GM19324 (cell line): ENCODE measurements at regions not wholly inside any gene's neighbourhood (a gene's known extent, or its start where the extent isn't known, plus 50 kb on each side); places are given as distances from the start of the nearest gene placed in this dataset.

Experiments used
- ATAC-seq: cut with Tn5 transposase; IDR thresholded peaks from one replicate; pipeline ENCODE4 v1.9.1; 2021; ENCODE audit warnings: mild to moderate bottlenecking, moderate library complexity; ENCODE audit not compliant: unreplicated experiment, low FRiP score

DNA sequence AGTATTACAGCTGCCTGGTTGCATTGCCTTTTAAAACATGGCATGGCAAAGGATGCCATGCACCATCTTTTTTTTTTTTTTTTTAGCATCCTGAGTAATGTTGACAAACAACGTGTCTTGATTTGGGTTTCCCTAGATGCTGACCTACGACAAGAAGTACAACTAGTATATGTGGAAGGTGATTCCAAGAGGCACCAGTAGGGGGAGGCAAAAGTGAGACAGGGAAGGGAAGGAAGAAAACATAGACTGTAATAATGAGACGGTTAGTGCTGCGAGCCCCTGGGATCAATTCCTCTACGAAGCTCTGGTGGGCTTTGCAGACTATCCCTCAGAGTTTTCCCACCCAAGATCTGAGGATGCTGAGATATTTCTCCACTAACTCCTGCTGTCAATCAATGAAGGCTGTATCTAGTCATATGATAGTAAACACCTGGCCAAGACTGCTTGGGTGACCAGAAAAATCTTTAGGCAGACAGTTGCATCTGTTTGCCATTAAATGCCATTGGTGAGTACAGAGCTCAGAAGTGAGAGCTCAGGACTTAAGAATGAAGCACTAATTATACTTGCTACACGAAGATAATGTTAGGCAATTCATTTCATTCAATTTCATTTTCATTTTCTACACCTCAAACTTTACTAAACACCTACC, 458.6 kb upstream of the GOT2 start:
- ATAC-seq, result no peak

DNA sequence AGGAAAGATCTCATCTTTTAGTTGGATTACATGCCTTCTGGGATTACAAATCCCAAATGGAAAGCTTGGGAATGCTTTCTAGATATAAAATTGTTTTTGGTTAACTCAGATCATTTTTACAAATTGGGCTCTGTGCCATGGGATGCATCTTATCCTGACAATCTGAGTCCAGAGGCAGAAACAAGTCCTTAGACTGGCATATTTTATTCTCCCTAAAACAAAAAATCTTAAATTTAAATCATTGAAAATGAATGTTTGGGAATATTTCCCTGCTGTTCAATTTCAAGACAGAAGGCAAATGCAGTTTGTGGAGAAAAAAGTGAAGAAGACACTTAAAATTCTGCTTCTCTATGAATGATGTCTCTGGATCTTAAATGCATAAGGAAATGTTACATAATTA, 456.6 kb upstream of the GOT2 start:
- ATAC-seq, result no peak

DNA sequence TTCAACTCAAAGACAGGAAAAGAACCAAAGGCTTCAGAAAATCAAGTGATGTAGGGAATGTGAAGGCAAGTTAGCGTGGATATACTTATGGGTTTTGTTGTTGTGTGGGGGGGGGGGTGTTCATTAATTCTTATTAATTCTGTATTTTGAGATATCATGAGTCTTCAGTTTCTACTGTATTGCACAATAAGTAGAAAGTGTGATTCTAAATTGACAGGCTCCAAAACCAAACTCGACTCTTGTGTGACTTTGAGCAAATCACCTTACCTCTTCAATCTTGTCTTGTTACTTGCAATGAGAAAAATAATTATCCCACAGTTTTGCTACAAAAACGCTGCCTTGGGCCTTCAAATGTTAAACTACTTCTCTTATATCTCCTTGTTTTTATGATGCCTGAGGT, 453.9 kb upstream of the GOT2 start:
- ATAC-seq, result no peak

DNA sequence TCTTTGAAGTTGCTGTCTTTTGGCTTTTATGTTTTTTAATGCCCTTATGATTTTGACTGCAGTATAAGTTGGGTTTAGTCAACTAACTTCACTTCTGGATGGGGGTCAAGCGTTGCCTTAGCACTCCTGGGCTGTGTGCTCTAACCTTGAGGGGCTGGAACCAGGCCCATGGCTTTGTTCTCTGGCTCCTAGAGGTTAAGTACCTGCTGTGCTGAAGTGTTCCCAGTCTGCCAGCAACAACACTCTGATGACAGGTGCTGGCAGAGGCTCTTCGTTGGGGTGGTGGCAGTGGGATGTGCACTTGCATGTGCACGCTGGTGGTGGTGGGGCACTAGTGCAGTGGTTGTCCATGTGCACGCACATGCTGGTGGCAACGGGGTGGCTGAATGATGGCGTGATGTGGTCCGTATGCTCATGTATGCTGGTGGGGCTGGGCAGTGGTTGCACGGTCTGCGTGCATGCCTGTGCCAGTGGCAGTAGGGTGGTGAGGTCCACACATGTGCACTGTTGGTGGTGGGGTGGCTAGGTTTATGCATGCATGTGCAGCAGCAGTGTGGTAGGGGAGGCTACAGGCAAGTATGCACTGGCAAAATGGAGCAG, 447.8 kb upstream of the GOT2 start:
- no peak for ATAC-seq

DNA sequence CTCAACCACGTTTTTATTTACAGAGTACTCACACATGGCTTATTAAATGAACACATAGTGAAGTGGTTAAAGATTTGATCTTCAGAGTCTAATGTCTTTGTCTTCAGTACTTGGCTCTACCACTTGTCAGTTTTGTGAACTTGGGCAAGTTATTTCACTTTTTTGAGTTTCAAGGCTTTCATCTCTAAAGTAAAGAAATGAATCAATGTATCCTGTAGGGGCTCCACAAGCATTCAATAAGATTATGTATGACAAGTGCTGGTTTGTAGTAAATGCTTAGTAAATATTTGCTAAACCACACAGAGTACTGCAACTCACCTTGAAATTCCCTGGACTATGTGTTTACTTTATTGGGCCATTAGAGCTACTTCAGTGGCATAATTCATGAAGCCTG, 446.0 kb upstream of the GOT2 start:
- ATAC-seq, result no peak

DNA sequence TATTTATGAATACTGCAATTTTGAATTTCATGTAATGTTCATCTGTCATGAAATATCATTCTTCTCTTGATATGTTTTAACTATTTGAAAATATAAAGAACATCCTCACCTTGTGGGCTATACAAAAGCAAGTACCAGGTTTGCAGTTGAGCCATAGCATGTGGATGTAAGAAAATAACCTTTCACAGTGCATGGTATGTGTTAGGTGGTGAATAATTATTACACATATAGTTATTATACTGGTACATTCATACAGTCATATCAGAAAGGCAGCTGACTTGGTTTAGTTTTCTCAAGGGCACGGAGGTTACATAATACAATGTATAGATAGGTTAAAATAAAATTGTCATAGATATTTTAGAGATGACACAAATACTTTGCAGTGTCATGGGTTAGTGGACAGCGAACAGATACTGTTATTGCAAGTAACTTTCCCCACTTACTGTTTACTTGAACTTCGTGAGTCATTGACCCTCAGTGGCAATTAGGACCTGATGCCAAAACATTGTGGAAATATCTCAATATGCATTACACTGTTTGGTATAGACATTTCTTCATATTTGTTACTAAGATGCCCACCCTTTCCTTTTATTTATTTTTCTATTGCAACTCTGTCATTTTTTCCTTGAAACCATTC, 445.4 kb upstream of the GOT2 start:
- no peak for ATAC-seq

GRCh38 chr16:59173408-59173831, 439.3 kb upstream of the GOT2 start:
- no peak for ATAC-seq

DNA sequence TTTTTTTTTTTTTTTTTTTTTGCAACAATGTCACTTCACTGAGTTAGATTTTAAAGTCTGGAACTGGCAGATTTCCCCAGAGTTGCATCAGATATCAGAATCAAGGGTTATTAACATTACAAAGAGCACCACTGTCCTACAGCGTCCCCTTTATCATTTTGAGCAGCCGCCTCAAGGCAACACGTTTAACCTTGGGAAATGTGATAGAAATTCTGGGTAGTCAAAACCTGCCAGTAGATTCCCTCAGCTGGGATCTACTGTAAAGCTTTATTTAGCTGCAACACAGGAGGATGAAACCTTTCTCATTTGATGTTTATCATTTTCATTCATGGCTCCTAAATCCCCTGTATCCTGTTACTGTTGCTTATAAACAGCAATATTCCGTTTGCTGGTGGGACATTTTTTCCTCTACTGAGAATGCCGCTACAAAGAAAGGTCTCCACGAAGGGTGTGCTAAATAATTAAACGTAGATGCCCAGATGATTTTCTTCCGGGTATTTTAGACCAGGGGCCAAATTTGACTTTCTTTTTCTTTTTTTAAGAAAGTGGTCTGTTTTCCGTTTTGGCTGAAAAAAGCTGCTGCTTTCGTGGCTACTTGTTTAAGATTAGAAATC, 436.1 kb upstream of the GOT2 start:
- no peak for ATAC-seq

- ATAC-seq, result no peak
Observed at GRCh38 chr16:59169168-59169567, 435.1 kb upstream of the GOT2 start.

GRCh38 chr16:59168461-59169114, 434.5 kb upstream of the GOT2 start:
- ATAC-seq, result no peak

DNA sequence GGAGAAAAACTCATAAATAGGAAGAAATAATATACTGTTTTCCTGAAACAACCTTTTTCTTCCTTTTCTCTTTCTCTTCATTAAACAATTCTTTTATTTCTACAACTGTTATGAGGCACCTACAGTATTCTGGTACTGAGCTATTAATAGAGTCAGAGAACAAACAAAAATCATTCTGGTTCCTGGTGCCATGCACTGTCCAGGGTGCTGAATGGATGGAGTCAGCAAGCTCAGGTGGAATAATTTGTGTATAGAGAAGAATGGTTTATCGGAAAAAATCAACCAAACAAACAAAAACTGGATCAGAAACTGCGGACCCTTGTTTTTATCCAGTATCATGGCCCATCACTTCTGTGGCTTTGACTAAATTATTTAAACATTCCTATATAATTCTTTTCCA, 430.3 kb upstream of the GOT2 start:
- ATAC-seq, result no peak

DNA sequence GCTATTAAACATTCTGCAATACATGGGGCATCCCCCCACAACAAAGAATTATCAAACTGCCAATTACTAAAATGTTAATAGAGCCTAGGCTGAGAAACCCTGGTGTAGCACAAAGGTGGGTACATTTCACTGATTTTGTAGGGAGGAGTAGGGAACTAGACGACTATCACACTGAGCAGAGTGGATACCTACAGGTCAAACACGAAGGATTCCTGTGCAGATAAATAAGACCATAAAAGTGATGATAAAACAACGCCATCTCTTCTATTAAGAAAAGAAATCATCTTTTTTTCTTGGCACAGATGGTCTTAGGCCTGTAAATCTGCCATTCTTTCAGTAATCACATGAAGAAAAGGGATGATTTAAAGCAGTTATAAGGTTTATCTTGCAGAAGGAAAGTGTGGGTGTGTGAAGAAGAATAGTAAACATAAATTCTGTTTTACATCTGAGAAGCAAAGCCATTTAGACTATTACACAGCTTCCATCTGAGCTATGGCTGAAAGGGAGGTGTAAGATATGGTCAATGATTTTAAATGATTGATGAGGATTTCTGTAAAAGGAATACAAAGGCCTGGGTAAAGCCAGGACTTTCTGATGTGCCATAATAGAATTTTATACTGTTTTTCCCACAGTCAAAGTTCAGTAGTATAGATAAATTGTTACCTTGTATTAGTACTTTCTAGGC, 429.4 kb upstream of the GOT2 start:
- ATAC-seq, result no peak

DNA sequence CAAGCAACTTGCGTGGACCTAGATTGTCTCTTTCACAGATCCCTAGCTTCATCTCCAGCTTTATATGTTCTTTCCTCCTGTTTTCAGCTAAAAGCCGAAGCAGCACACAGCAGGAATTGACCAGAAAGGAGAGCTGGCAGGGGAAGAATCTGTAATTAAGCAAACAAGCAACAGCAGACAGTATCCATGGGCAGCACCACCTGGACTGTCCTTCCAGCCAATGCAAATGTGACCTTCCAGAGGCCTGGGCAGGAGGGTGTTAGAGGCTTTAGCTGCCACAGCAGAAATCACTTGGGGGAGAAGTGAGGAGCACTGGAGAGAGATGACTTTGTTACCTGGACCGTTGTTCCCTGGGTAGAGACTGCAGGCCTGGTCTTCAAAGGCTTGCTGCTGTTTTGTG, 427.6 kb upstream of the GOT2 start:
- ATAC-seq, result no peak

DNA sequence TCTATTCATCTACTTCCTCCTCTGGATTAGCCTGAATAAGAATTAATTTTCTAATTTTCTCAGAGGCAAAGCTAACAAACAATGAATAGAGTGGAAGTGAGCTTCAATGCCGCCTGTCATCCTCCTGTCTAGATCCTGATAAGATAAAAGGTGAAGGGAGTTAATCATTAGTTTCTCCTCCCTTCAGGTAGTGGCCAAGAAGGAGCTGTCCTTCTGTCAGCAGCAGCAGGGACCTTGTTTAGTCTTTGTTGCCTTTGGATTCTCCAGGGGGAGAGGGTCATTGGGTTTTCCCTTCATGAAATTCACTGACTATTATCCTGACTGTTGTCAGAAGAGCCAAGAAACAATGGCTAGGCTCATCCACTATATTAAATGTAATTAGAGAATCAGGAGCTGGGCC, 420.2 kb upstream of the GOT2 start:
- ATAC-seq, result no peak

GRCh38 chr16:59148769-59149155, 414.6 kb upstream of the GOT2 start:
- no peak for ATAC-seq

DNA sequence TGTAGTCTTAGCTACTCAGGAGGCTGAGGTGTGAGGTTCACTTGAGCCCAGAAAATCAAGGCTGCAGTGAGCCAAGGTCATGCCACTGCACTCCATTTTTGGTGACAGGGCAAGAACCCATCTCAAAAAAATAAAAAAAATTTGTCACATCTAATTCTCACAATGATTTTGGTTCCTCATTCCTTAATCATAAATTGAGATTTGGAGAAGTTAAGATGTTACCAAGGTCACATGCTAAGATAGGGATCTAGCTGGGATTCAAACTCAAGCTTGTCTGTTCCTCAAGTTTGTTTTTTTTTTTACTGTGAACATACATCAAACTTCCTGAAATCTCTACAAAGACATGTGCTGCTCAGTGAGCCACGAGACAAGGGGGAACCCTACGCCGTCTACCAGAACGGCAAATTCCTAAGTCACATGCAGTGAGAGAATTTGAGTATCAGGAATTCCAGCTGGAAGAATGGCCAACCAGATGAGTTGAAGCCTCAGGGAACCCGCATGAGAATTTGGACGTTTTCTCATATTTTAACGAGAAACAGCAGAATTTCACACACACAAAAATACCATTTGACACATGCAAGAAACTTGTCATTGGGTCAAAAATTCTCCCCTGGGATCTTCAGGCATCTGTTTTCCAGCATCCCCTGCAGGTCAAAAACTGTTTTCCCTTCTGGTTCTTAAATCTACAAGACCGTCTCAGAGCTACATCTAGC, 414.1 kb upstream of the GOT2 start:
- ATAC-seq, result no peak

GRCh38 chr16:59146140-59146539, 412.0 kb upstream of the GOT2 start:
- ATAC-seq, result no peak

DNA sequence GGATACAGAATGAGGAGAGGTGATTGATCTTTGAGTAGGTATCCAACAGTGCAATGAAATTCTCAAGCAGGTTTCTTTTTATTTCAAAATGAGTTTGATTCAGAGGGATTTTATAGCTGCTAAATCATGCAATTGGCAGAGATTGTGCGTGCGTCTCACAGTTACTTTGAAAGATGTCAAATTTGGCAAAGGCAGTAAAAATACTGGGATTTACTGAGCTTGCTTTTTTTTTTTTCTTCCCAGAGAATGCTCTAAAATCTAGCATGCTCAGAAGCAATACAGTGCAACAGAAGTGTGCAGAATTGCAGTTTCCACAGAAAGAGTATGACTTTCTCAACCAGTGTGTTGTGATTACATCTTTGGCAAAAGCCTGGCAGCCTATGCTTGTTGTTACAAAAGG, 410.7 kb upstream of the GOT2 start:
- ATAC-seq, result no peak

DNA sequence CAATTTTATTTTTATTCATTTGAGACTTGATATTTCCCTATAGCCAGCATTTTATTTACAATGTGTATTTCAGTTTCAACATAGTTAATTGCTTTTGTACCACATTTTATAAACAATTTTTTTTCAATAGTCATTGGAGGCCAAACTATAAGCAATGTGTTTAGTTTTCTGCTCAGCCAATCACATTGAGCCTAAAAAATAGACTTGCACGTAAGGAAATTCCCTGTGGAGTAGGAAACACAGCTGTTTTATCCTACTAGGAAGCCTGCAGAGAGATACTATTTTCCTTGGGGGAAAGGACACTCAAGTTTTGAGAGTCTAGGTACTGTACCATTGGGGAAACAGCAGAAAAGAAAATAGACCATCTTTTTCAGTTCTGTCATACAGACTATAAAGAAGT, 410.2 kb upstream of the GOT2 start:
- no peak for ATAC-seq

GRCh38 chr16:59126486-59126885, 392.4 kb upstream of the GOT2 start:
- ATAC-seq, result no peak
